OCI-LY3 (cell line): ENCODE measurements at regions not wholly inside any gene's neighbourhood (a gene's known extent, or its start where the extent isn't known, plus 50 kb on each side); places are given as distances from the start of the nearest gene placed in this dataset.

Experiments used
- H2AFZ ChIP-seq: fragments of 200-600, 300-600 bp; shearing (Covaris generic); 2 replicates; pipeline ENCODE4 v1.6.0; 2014; ENCODE audit warnings: antibody characterized with exemption, low read depth, low read length
- H3K27ac ChIP-seq: fragments of 200-600, 300-600 bp; sonication (generic); 2 replicates; pipeline ENCODE4 v1.5.1; 2014; ENCODE audit warnings: mild to moderate bottlenecking, low read length, moderate library complexity, mixed read lengths
- H3K27me3 ChIP-seq: fragments of 200-600, 300-600 bp; sonication (generic); 2 replicates; pipeline ENCODE4 v1.6.1; 2014; ENCODE audit warnings: low read depth, low read length, mixed read lengths
- H3K36me3 ChIP-seq: fragments of 200-600, 300-600 bp; sonication (generic); replicated peaks from 2 replicates; pipeline ENCODE3; 2014; ENCODE audit warnings: low read depth, low read length, mixed read lengths
- H3K4me1 ChIP-seq: fragments of 300-600, 200-600 bp; sonication (generic); 2 replicates; pipeline ENCODE4 v1.6.1; 2014; ENCODE audit warnings: low read length, mixed read lengths
- H3K4me2 ChIP-seq: fragments of 200-600, 300-600 bp; sonication (generic); 2 replicates; pipeline ENCODE4 v1.6.1; 2014; ENCODE audit warnings: low read length, mixed read lengths
- H3K4me3 ChIP-seq: fragments of 300-600, 200-600 bp; sonication (generic); 2 replicates; pipeline ENCODE4 v1.5.1; 2014; ENCODE audit warnings: antibody characterized with exemption, mild to moderate bottlenecking, low read length, moderate library complexity
- H3K79me2 ChIP-seq: fragments of 300-600, 200-600 bp; shearing (Covaris generic); 2 replicates; pipeline ENCODE4 v1.6.1; 2014; ENCODE audit warnings: mild to moderate bottlenecking, low read length, mixed read lengths
- H3K9ac ChIP-seq: fragments of 300-600, 200-600 bp; shearing (Covaris generic); 2 replicates; pipeline ENCODE4 v1.6.0; 2014; ENCODE audit warnings: mild to moderate bottlenecking, low read length, moderate library complexity
- H3K9me3 ChIP-seq: fragments of 200-600, 300-600 bp; shearing (Covaris generic); 2 replicates; pipeline ENCODE4 v1.6.1; 2014; ENCODE audit warnings: low read length, mixed read lengths; ENCODE audit not compliant: insufficient read depth
- H4K20me1 ChIP-seq: fragments of 200-600, 300-600 bp; sonication (generic); 2 replicates; pipeline ENCODE4 v1.6.1; 2016; ENCODE audit warnings: low read length, mixed read lengths; ENCODE audit not compliant: insufficient read depth
- EZH2phosphoT487 ChIP-seq: fragments of 200-600 bp; shearing (Covaris generic); IDR thresholded peaks from 2 replicates; pipeline ENCODE4 v1.6.1; 2018; ENCODE audit warnings: antibody characterized with exemption, mixed run types, low read depth
- TF ChIP-seq, protein P1 (sequence below): fragments of 200-600, 300-600 bp; sonication (generic); IDR thresholded peaks from 2 replicates; pipeline ENCODE4 v1.5.1; 2014; ENCODE audit warnings: antibody characterized with exemption, low read length, low read depth

DNA sequence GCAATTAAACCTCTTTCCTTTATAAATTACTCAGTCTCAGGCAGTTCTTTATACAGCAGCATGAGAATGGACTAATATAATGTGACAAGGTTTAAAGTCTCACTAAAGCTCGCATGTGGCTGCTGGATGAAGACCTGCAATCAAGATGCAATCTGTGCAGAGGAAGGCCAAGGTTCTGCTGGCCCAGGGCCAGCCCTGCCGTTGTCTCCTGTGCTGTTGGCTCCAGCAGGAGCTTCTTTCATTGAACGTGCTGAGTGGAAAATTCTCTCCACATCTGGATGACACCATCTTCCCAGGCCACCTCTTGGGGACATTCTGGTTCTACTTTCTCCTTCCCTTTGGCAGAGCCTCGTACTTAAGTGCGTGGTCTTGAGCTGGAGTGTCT lies 742.2 kb downstream of the VRK1 start:
- H3K9ac ChIP-seq = no peak overlapping the region
- no peaks in the 10 kb centered on the region for H3K9me3 ChIP-seq
- no peaks in the 10 kb centered on the region for H3K79me2 ChIP-seq
- H3K27me3 ChIP-seq = peaks cover 8% of the 10 kb centered on the region; the same call in 1 of the 2 replicates
- H2AFZ ChIP-seq = no peak overlapping the region
- no peaks in the 10 kb centered on the region for H3K36me3 ChIP-seq
- H3K27ac ChIP-seq = no peak overlapping the region
- H3K4me1 ChIP-seq = no peaks in the 10 kb centered on the region
- H3K4me2 ChIP-seq = no peak overlapping the region
- H4K20me1 ChIP-seq = no peaks in the 10 kb centered on the region
- no peak for TF ChIP-seq EZH2phosphoT487
- TF ChIP-seq, protein P1, sequence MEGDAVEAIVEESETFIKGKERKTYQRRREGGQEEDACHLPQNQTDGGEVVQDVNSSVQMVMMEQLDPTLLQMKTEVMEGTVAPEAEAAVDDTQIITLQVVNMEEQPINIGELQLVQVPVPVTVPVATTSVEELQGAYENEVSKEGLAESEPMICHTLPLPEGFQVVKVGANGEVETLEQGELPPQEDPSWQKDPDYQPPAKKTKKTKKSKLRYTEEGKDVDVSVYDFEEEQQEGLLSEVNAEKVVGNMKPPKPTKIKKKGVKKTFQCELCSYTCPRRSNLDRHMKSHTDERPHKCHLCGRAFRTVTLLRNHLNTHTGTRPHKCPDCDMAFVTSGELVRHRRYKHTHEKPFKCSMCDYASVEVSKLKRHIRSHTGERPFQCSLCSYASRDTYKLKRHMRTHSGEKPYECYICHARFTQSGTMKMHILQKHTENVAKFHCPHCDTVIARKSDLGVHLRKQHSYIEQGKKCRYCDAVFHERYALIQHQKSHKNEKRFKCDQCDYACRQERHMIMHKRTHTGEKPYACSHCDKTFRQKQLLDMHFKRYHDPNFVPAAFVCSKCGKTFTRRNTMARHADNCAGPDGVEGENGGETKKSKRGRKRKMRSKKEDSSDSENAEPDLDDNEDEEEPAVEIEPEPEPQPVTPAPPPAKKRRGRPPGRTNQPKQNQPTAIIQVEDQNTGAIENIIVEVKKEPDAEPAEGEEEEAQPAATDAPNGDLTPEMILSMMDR = no peak
- no peak overlapping the region for H3K4me3 ChIP-seq

DNA sequence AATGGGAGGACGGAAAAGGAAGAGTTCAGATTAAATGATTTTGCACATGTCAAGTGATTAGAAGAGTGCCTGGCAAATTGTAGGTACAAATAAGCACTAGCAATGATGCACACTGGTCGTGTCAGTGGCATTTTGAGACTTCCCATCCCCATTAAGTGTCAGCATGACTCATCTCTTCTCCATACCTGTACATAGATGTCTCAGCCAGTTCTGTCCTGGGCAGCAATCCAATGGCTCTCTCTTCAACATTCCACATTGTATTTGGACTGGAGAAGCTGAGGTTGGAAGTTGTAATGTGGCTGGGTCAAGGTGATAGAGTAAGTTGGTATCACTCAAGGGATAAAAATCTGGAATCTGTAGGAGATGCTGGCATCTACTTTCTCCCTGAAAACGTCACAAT lies 742.7 kb downstream of the VRK1 start:
- Histone ChIP-seq H3K27ac (no peak overlapping the region), H3K4me1 (no peaks in the 10 kb centered on the region), H3K9me3 (no peaks in the 10 kb centered on the region), H3K79me2 (no peaks in the 10 kb centered on the region), H3K4me3 (no peak overlapping the region), H4K20me1 (no peaks in the 10 kb centered on the region), H3K27me3 (peaks cover 8% of the 10 kb centered on the region; the same call in 1 of the 2 replicates), H3K36me3 (no peaks in the 10 kb centered on the region), H2AFZ (no peak overlapping the region), H3K4me2 (no peak overlapping the region), H3K9ac (no peak overlapping the region)
- TF ChIP-seq, protein P1 = no peak
- no peak for TF ChIP-seq EZH2phosphoT487

DNA sequence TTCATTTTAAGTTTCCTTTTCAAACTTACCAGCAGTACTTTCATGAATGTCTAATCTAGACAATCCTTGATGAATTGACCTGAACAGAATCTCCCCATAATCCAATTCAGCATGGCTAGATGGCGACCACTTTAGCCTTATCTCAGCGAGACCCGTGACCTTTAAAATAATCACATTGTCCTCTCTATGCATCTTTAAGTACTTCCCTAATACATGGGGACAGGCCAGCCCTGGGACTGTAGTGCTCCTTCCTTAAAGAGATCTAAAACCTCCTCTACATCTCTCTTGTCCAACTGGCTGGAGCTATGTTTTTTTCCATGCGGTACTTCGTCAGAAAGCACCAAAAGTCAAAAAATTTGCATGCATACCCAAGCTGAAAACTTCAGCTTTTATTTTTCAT lies 746.0 kb downstream of the VRK1 start:
- Histone ChIP-seq H3K4me2 (no peak overlapping the region), H3K4me1 (no peaks in the 10 kb centered on the region), H3K27me3 (peaks cover 8% of the 10 kb centered on the region; the same call in 1 of the 2 replicates), H3K4me3 (no peak overlapping the region), H4K20me1 (no peaks in the 10 kb centered on the region), H3K9me3 (no peaks in the 10 kb centered on the region), H3K79me2 (no peaks in the 10 kb centered on the region), H3K27ac (no peak overlapping the region), H3K9ac (no peak overlapping the region), H2AFZ (no peak overlapping the region), H3K36me3 (no peaks in the 10 kb centered on the region)
- TF ChIP-seq EZH2phosphoT487 = no peak
- TF ChIP-seq, protein P1 = no peak

DNA sequence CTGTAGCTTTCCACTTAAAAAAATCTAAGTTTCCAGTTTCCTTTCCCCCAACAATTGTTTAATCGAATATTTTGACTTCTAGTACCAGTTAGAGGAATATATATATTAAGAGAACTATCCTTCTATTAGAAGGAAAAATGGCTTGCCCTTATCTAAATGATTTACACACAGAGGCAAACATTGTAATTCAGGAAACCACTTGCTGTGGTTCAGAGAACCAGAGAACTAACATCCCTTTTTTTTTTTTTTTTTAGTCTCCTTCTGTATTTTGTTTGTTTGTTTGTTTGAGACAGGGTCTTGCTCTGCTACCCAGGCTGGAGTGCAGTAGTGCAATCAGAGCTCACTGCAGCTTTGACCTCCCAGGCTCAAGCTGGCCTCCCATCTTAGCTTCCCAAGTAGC lies 746.6 kb downstream of the VRK1 start:
- TF ChIP-seq, protein P1 = no peak
- TF ChIP-seq EZH2phosphoT487 = no peak
- Histone ChIP-seq H3K27ac (no peak overlapping the region), H3K9me3 (no peaks in the 10 kb centered on the region), H3K79me2 (no peaks in the 10 kb centered on the region), H2AFZ (no peak overlapping the region), H3K4me2 (no peak overlapping the region), H4K20me1 (no peaks in the 10 kb centered on the region), H3K4me3 (no peak overlapping the region), H3K27me3 (peaks cover 8% of the 10 kb centered on the region; the same call in 1 of the 2 replicates), H3K36me3 (no peaks in the 10 kb centered on the region), H3K9ac (no peak overlapping the region), H3K4me1 (no peaks in the 10 kb centered on the region)
